ENCODE measurements at regions not wholly inside any gene's neighbourhood (a gene's known extent, or its start where the extent isn't known, plus 50 kb on each side); places are given as distances from the start of the nearest gene placed in this dataset.

DNA sequence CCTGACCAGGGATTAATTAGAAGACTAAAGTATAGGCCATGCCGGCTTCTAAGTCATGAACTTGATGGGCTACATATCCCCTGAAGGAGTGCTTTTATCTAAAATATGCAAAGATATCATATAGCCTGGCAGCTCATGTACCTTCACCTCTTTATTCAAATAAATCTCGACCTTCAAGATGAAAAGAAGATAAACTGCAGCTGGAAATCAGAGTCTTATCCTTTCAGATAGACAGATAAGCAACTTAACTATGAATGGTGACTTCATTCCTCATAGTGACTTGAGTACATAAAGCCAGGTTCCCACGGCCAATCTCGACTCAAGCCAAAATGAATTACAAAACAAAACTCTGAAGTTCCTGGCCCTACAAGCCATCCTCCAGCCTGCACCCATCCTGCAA is 165.3 kb upstream of the KLHL29 start:
- Histone ChIP-seq H3K27me3 (replicated peaks; ENCODE audit: control insufficient read depth, insufficient read depth, low read length) (no peaks in the 10 kb centered on the region), H3K36me3 (ENCODE audit: control insufficient read depth, insufficient read depth, low read length) (no peaks in the 10 kb centered on the region), H3K4me3 (replicated peaks; ENCODE audit: low read depth, low read length) (no peak overlapping the region)
- TF ChIP-seq, protein P1, sequence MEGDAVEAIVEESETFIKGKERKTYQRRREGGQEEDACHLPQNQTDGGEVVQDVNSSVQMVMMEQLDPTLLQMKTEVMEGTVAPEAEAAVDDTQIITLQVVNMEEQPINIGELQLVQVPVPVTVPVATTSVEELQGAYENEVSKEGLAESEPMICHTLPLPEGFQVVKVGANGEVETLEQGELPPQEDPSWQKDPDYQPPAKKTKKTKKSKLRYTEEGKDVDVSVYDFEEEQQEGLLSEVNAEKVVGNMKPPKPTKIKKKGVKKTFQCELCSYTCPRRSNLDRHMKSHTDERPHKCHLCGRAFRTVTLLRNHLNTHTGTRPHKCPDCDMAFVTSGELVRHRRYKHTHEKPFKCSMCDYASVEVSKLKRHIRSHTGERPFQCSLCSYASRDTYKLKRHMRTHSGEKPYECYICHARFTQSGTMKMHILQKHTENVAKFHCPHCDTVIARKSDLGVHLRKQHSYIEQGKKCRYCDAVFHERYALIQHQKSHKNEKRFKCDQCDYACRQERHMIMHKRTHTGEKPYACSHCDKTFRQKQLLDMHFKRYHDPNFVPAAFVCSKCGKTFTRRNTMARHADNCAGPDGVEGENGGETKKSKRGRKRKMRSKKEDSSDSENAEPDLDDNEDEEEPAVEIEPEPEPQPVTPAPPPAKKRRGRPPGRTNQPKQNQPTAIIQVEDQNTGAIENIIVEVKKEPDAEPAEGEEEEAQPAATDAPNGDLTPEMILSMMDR (IDR thresholded peaks at IDR 0.05; ENCODE audit: insufficient read depth, low read length, poor library complexity, severe bottlenecking): no peak
- DNase-seq (ENCODE audit: extremely low read depth, insufficient read length): no peak

DNA sequence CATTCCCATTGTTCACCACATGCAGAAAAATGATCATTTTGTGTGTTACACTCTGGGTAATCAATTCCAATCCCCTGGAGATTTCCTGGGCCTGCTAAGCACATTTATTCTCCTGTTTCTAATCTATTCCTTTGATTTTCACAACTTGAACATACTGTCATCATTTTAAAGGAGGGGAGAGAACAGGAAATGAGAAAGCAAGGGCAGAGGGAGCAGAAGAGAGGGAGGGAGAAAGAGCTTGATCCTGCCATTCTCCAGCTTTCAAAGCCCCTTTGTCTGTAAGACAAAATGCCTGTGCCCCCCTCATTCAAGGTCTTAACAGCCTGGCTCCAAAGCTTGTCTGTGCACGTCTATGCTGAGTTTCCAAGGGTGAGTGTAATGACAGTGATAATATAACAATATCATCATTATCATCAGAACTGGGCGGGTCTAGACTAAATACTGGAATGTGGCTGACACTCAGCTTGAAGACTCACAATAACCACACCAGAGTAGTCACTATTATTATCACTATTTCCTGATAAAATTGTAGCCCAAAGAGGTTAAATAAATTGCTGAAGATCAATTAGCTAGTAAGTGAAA is 164.4 kb upstream of the KLHL29 start:
- no peak for DNase-seq (ENCODE audit: extremely low read depth, insufficient read length)
- Histone ChIP-seq H3K27me3 (replicated peaks; ENCODE audit: control insufficient read depth, insufficient read depth, low read length) (no peaks in the 10 kb centered on the region), H3K4me3 (replicated peaks; ENCODE audit: low read depth, low read length) (no peak overlapping the region), H3K36me3 (ENCODE audit: control insufficient read depth, insufficient read depth, low read length) (no peaks in the 10 kb centered on the region)
- TF ChIP-seq, protein P1 (IDR thresholded peaks at IDR 0.05; ENCODE audit: insufficient read depth, low read length, poor library complexity, severe bottlenecking): no peak

DNA sequence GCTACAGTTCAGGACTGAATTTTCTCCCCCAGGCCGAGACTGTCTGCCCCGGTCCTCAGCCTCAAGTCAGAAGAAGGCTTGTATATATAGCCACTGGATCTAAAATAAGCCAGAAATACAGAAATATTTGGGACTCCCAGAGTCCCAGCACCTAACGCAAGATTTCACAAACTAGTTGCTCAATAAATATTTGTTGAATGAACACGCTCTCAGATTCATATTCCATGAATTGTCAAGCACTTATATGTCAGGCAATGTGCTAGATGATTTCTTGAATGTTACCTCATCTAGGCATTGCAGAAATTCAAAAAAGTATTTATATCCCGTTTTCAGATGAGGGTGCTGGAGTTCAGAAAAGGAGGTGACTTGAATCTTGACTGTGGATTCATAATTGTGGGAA is 163.7 kb upstream of the KLHL29 start:
- no peak overlapping the region for H3K4me3 ChIP-seq (replicated peaks; ENCODE audit: low read depth, low read length)
- H3K27me3 ChIP-seq (replicated peaks; ENCODE audit: control insufficient read depth, insufficient read depth, low read length): no peaks in the 10 kb centered on the region
- no peaks in the 10 kb centered on the region for H3K36me3 ChIP-seq (ENCODE audit: control insufficient read depth, insufficient read depth, low read length)
- TF ChIP-seq, protein P1 (IDR thresholded peaks at IDR 0.05; ENCODE audit: insufficient read depth, low read length, poor library complexity, severe bottlenecking): no peak
- no peak for DNase-seq (ENCODE audit: extremely low read depth, insufficient read length)

DNA sequence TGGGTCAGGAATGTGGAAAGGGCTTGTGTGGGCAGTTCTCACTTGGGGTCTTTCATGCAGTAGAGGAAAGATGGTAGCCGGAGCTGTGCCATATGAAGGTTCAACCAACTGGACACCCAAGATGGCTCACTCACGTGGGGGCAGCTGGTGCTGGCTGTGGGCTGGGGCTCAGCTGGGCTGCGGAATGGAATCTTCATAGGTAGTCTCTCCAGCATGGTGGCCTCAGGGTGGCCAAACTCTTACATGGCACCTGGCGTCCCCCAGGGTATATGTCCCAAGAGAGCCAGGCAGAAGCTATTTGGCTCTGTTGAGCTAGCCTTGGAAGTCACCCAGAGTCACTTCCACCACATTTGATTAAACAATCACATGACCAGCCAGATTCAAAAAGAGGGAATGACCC is 163.1 kb upstream of the KLHL29 start:
- TF ChIP-seq, protein P1 (IDR thresholded peaks at IDR 0.05; ENCODE audit: insufficient read depth, low read length, poor library complexity, severe bottlenecking): no peak
- Histone ChIP-seq H3K4me3 (replicated peaks; ENCODE audit: low read depth, low read length) (no peak overlapping the region), H3K36me3 (ENCODE audit: control insufficient read depth, insufficient read depth, low read length) (no peaks in the 10 kb centered on the region), H3K27me3 (replicated peaks; ENCODE audit: control insufficient read depth, insufficient read depth, low read length) (no peaks in the 10 kb centered on the region)
- DNase-seq (ENCODE audit: extremely low read depth, insufficient read length): no peak

DNA sequence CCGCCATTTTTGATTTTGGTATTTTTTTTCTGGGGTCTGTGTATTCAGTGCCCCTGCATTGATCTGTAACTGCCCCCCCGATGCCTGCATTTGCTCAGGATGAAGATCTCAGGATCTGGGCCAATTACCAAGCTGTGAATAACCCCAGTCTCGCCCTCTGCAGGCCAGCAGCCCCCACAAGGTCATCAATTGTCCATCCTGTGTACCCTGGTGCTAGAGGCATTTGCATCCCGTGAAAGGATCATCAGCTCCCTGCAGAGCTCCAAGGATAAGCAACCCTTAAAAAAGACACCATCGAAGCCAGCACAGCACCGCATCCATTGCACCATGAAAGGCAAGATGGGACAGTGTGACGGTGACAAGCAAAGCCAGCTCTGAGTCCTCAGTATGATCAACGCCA is 154.1 kb upstream of the KLHL29 start:
- DNase-seq (ENCODE audit: extremely low read depth, insufficient read length): no peak
- H3K36me3 ChIP-seq (ENCODE audit: control insufficient read depth, insufficient read depth, low read length): no peaks in the 10 kb centered on the region
- H3K4me3 ChIP-seq (replicated peaks; ENCODE audit: low read depth, low read length): no peak overlapping the region
- no peaks in the 10 kb centered on the region for H3K27me3 ChIP-seq (replicated peaks; ENCODE audit: control insufficient read depth, insufficient read depth, low read length)
- TF ChIP-seq, protein P1 (IDR thresholded peaks at IDR 0.05; ENCODE audit: insufficient read depth, low read length, poor library complexity, severe bottlenecking): no peak

DNA sequence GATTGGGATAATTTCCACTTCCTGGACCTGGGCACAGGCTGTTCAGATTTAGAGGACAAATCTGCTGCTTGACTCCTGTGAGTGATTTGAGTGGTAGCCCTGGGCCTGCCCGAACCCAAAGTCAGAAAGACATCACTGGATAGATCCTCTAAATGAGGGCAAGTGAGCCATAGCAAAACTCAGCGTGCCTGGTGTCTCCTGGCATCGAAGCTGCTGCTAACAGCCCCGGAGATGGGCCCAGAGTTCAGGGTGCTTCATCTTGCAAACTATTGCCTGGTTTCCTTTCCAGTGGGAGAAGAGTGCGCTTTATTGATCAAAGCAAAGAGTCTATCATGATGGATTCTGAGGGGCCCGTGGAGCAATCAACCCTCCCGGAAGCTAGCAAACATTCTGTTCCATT is 153.1 kb upstream of the KLHL29 start:
- Histone ChIP-seq H3K36me3 (ENCODE audit: control insufficient read depth, insufficient read depth, low read length) (no peaks in the 10 kb centered on the region), H3K4me3 (replicated peaks; ENCODE audit: low read depth, low read length) (no peak overlapping the region), H3K27me3 (replicated peaks; ENCODE audit: control insufficient read depth, insufficient read depth, low read length) (no peaks in the 10 kb centered on the region)
- no peak for DNase-seq (ENCODE audit: extremely low read depth, insufficient read length)
- TF ChIP-seq, protein P1 (IDR thresholded peaks at IDR 0.05; ENCODE audit: insufficient read depth, low read length, poor library complexity, severe bottlenecking): no peak
